H1 (cell line): ENCODE measurements at regions not wholly inside any gene's neighbourhood (a gene's known extent, or its start where the extent isn't known, plus 50 kb on each side); places are given as distances from the start of the nearest gene placed in this dataset.

Source experiments
- CTCF ChIA-PET: fragments of 300-600 bp; sonication (Branson Sonifier 250); formaldehyde crosslinking; loops from one replicate; lab custom pipeline; 2021; ENCODE audit not compliant: partially characterized antibody; lab: Charles Lee
- POLR2A ChIA-PET: fragments of 300-600 bp; sonication (Branson Sonifier 250); formaldehyde crosslinking; loops from one replicate; lab custom pipeline; 2021; ENCODE audit warnings: inconsistent platforms; ENCODE audit not compliant: partially characterized antibody; lab: Charles Lee
- DNase-seq, 2 experiments: peaks; one replicate each; pipeline versions ENCODE4 v3.0.0 to v3.0.0-alpha.2; 2010 to 2022; ENCODE audit warnings: low spot score in 2 of 2, low read depth in 1 of 2, mixed read lengths in 1 of 2
- FAIRE-seq: peaks from 2 replicates; lab custom pipeline; 2011; peaks lifted over from hg19 to GRCh38; lab: Jason Lieb, UNC
- H2AFZ ChIP-seq: 2 replicates; pipeline ENCODE4 v1.8.1; 2012; ENCODE audit warnings: low read length, inconsistent platforms
- H2AK5ac ChIP-seq: 2 replicates; pipeline ENCODE4 v1.6.1; 2013; ENCODE audit warnings: low read depth, low read length
- H2BK120ac ChIP-seq: replicated peaks from 2 replicates; pipeline ENCODE3; 2013; ENCODE audit warnings: low read depth, low read length, inconsistent platforms
- H2BK12ac ChIP-seq: 2 replicates; pipeline ENCODE4 v1.6.1; 2013; ENCODE audit warnings: low read depth, low read length
- H2BK15ac ChIP-seq: 2 replicates; pipeline ENCODE4 v1.6.1; 2013; ENCODE audit warnings: low read length
- H2BK20ac ChIP-seq: 2 replicates; pipeline ENCODE4 v1.6.1; 2013; ENCODE audit warnings: low read length
- H2BK5ac ChIP-seq: 2 replicates; pipeline ENCODE4 v1.6.1; 2013; ENCODE audit warnings: low read depth, low read length
- H3K14ac ChIP-seq: 2 replicates; pipeline ENCODE4 v1.6.1; 2013; ENCODE audit warnings: inconsistent platforms; ENCODE audit not compliant: insufficient read length
- H3K18ac ChIP-seq: 2 replicates; pipeline ENCODE4 v1.6.1; 2013; ENCODE audit warnings: low read length; ENCODE audit errors: extremely low read depth
- H3K23ac ChIP-seq: 2 replicates; pipeline ENCODE4 v1.6.1; 2013; ENCODE audit warnings: inconsistent platforms; ENCODE audit not compliant: insufficient read length
- H3K23me2 ChIP-seq: 2 replicates; pipeline ENCODE4 v1.6.1; 2013; ENCODE audit warnings: low read depth, low read length
- H3K27ac ChIP-seq: 2 replicates; pipeline ENCODE4 v1.6.1; 2011; ENCODE audit warnings: low read depth, low read length, inconsistent platforms
- H3K27me3 ChIP-seq, 4 experiments: replicated peaks in 1 of 4; 1 replicate in 1 of 4; 2 replicates in 3 of 4; pipeline versions ENCODE4 v1.6.1 to v1.8.1; 2011 to 2013; ENCODE audit warnings: low read length in 3 of 4, mild to moderate bottlenecking in 3 of 4, inconsistent platforms in 2 of 4, mixed read lengths in 2 of 4, moderate library complexity in 1 of 4; ENCODE audit not compliant: control insufficient read depth in 3 of 4, insufficient read depth in 3 of 4; ENCODE audit errors: extremely low read depth in 1 of 4
- H3K36me3 ChIP-seq, 4 experiments: 2 replicates each; pipeline versions ENCODE4 v1.6.1 to v1.8.1; 2011 to 2013; ENCODE audit warnings: mild to moderate bottlenecking in 4 of 4, low read length in 3 of 4, moderate library complexity in 2 of 4, control low read depth in 1 of 4, inconsistent platforms in 1 of 4; ENCODE audit not compliant: insufficient read depth in 4 of 4, control insufficient read depth in 2 of 4
- H3K4ac ChIP-seq: replicated peaks from 2 replicates; pipeline ENCODE3; 2013; ENCODE audit warnings: low read length, low read depth, mixed read lengths, inconsistent platforms; ENCODE audit not compliant: insufficient read length
- H3K4me1 ChIP-seq, 4 experiments: replicated peaks in 1 of 4; 1 replicate in 1 of 4; 2 replicates in 3 of 4; pipeline versions ENCODE4 v1.6.1 to v1.8.1; 2011 to 2013; ENCODE audit warnings: low read length in 3 of 4, inconsistent platforms in 2 of 4, mixed read lengths in 1 of 4; ENCODE audit not compliant: insufficient read depth in 4 of 4, control insufficient read depth in 3 of 4
- H3K4me2 ChIP-seq, 2 experiments: 2 replicates each; pipeline versions ENCODE4 v1.6.1 to v1.8.1; 2011 to 2013; ENCODE audit warnings: low read depth in 2 of 2, low read length in 2 of 2, control low read depth in 1 of 2, inconsistent platforms in 1 of 2, mild to moderate bottlenecking in 1 of 2; ENCODE audit not compliant: insufficient read depth in 1 of 2
- H3K4me3 ChIP-seq, 4 experiments: fragments of 200-600, 300-600 bp in 1 of 4; sonication (generic), shearing (Covaris generic), sonication (Bioruptor Twin) in 1 of 4; 2 replicates each; pipeline versions ENCODE4 v1.5.1 to v1.8.1; 2011 to 2016; ENCODE audit warnings: low read length in 4 of 4, low read depth in 3 of 4, control low read depth in 2 of 4, inconsistent platforms in 2 of 4, mild to moderate bottlenecking in 2 of 4, mixed read lengths in 1 of 4, moderate library complexity in 1 of 4; ENCODE audit not compliant: insufficient read depth in 2 of 4; ENCODE audit errors: extremely low read depth in 1 of 4
- H3K56ac ChIP-seq: replicated peaks from 2 replicates; pipeline ENCODE3; 2013; ENCODE audit warnings: low read depth, mild to moderate bottlenecking, mixed read lengths, low read length, inconsistent platforms; ENCODE audit not compliant: insufficient read length
- H3K79me1 ChIP-seq: 2 replicates; pipeline ENCODE4 v1.6.1; 2013; ENCODE audit warnings: low read depth, low read length, control low read depth
- H3K79me2 ChIP-seq, 2 experiments: 2 replicates each; pipeline versions ENCODE4 v1.6.1 to v1.8.1; 2012 to 2013; ENCODE audit warnings: low read length in 2 of 2, mild to moderate bottlenecking in 2 of 2, inconsistent platforms in 1 of 2; ENCODE audit not compliant: insufficient read depth in 2 of 2, control insufficient read depth in 1 of 2
- H3K9ac ChIP-seq, 4 experiments: replicated peaks in 1 of 4; 1 replicate in 1 of 4; 2 replicates in 3 of 4; pipeline versions ENCODE4 v1.6.1 to v1.8.1; 2011 to 2013; ENCODE audit warnings: low read depth in 3 of 4, low read length in 3 of 4, control low read depth in 2 of 4, mild to moderate bottlenecking in 2 of 4, moderate library complexity in 2 of 4, inconsistent platforms in 1 of 4; ENCODE audit errors: extremely low read depth in 1 of 4
- H3K9me3 ChIP-seq, 2 experiments: 2 replicates each; pipeline versions ENCODE4 v1.6.1 to v1.8.1; 2012 to 2013; ENCODE audit warnings: mild to moderate bottlenecking in 2 of 2, moderate library complexity in 2 of 2, control low read depth in 1 of 2, inconsistent platforms in 1 of 2, low read depth in 1 of 2, low read length in 1 of 2, mixed read lengths in 1 of 2; ENCODE audit not compliant: insufficient read depth in 2 of 2
- H4K20me1 ChIP-seq, 2 experiments: replicated peaks in 1 of 2; 2 replicates each; pipeline versions ENCODE3 to v1.8.1; 2011 to 2013; ENCODE audit warnings: inconsistent platforms in 2 of 2, low read length in 2 of 2, mild to moderate bottlenecking in 1 of 2; ENCODE audit not compliant: insufficient read depth in 2 of 2, control insufficient read depth in 1 of 2
- H4K5ac ChIP-seq: 2 replicates; pipeline ENCODE4 v1.6.1; 2013; ENCODE audit warnings: low read length, low read depth, mixed read lengths, inconsistent platforms; ENCODE audit not compliant: insufficient read length
- H4K8ac ChIP-seq: 2 replicates; pipeline ENCODE4 v1.8.0; 2013; ENCODE audit warnings: mild to moderate bottlenecking, moderate library complexity, low read length, inconsistent platforms; ENCODE audit not compliant: insufficient read depth; ENCODE audit errors: extremely low read depth
- H4K91ac ChIP-seq: replicated peaks from 2 replicates; pipeline ENCODE3; 2013; ENCODE audit warnings: low read length, mixed read lengths, inconsistent platforms; ENCODE audit not compliant: insufficient read length
- ATF2 ChIP-seq: IDR thresholded peaks from 2 replicates; pipeline ENCODE4 v1.6.1; 2012; ENCODE audit warnings: low read length, inconsistent platforms
- CREB1 ChIP-seq: IDR thresholded peaks from 2 replicates; pipeline ENCODE4 v1.6.1; 2012; ENCODE audit warnings: inconsistent platforms
- CTBP2 ChIP-seq: IDR thresholded peaks from 2 replicates; pipeline ENCODE4 v1.7.0; 2011; ENCODE audit warnings: borderline replicate concordance, mild to moderate bottlenecking, moderate library complexity, mixed read lengths, low read length; ENCODE audit not compliant: insufficient read depth, insufficient read length
- JUND ChIP-seq: IDR thresholded peaks from 2 replicates; pipeline ENCODE4 v1.6.1; 2011; ENCODE audit warnings: mild to moderate bottlenecking, improper control_type of control experiment, low read length
- RNF2 ChIP-seq: fragments of 200-900, 300-1000 bp; sonication (generic); IDR thresholded peaks from 2 replicates; pipeline ENCODE4 v1.7.1; 2016; ENCODE audit warnings: borderline replicate concordance, low read depth, mild to moderate bottlenecking, antibody characterized with exemption, low read length; ENCODE audit not compliant: poor library complexity, severe bottlenecking; ENCODE audit errors: missing control alignments
- SIN3A ChIP-seq, 2 experiments: IDR thresholded peaks in 1 of 2; conservative IDR thresholded peaks in 1 of 2; 2 replicates each; pipeline ENCODE4 v1.6.1; 2011 to 2012; ENCODE audit warnings: low read length in 2 of 2, improper control_type of control experiment in 1 of 2, low read depth in 1 of 2, mild to moderate bottlenecking in 1 of 2
- ZNF274 ChIP-seq: IDR thresholded peaks from 2 replicates; pipeline ENCODE4 v1.7.0; 2012; ENCODE audit warnings: low read length, borderline replicate concordance; ENCODE audit errors: extremely low read depth
- WGBS, 2 experiments: shearing (Covaris generic) in 1 of 2; methylation state at CpG; one replicate each; pipeline versions ENCODE4 v1.1.6 to v1.1.7; 2013 to 2015; ENCODE audit warnings: low lambda C conversion rate in 2 of 2, mixed read lengths in 2 of 2, inconsistent platforms in 1 of 2, low coverage in 1 of 2, missing lambda C conversion rate in 1 of 2; ENCODE audit not compliant: insufficient replicate concordance in 2 of 2, insufficient coverage in 1 of 2, insufficient read length in 1 of 2; ENCODE audit errors: extremely low coverage in 1 of 2, missing lambda C conversion rate in 1 of 2; 5-methylcytosine and 5-hydroxymethylcytosine counted together

DNA sequence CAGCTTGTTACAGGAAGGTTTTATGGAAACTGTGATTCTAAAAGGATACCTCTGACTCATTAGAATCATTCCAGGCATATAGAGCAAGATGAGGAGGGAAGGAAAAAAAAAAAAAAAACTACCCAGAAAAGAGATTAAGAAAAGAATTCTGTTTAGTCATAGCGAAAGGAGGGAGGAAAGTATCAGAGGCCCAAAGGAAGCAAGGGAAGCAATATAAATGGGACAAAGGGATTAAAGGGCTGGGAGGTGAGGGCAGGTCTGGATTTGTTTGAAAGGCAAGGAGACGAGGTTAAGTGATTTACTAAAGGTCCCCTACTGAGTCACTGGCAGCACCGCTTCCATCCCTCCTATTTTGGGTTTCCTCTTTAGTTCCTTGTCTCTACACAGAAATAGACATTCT is 88.6 kb upstream of the IL1RAPL1 start:
- no peaks in the 10 kb centered on the region for H3K36me3 ChIP-seq
- WGBS, 2 experiments, result 0% methylated on average over 3 of the region's 3 CpGs; no CpG with 5 or more reads in 1 of the 2 experiments
- POLR2A ChIA-PET, result no interaction called here
- no peak overlapping the region for H3K18ac ChIP-seq
- no peak overlapping the region for H4K91ac ChIP-seq
- H2BK15ac ChIP-seq, result no peak overlapping the region
- no peak overlapping the region for H3K14ac ChIP-seq
- H3K4ac ChIP-seq, result no peak overlapping the region
- no peak overlapping the region for H2BK5ac ChIP-seq
- CTCF ChIA-PET, result interaction anchor here (0.6 kb wide), 1 partner anchor 127 kb away, joined by 4 read pairs; no protein-coding TSS in a partner anchor
- H2BK120ac ChIP-seq, result no peak overlapping the region
- no peaks in the 10 kb centered on the region for H3K79me2 ChIP-seq
- no peak overlapping the region for H3K4me3 ChIP-seq
- H2AFZ ChIP-seq, result no peak overlapping the region
- no peaks in the 10 kb centered on the region for H3K79me1 ChIP-seq
- no peak overlapping the region for H4K5ac ChIP-seq
- H3K9me3 ChIP-seq, result no peaks in the 10 kb centered on the region
- no peaks in the 10 kb centered on the region for H3K27me3 ChIP-seq
- peak; percentile 63 for FAIRE-seq
- H4K8ac ChIP-seq, result no peak overlapping the region
- no peaks in the 10 kb centered on the region for H3K23me2 ChIP-seq
- peaks cover 0 to 10% (median 0%) of the 10 kb centered on the region in 4 experiments; a peak in 1 of 7 replicates for H3K4me1 ChIP-seq
- DNase-seq, result no peak
- H3K56ac ChIP-seq, result no peak overlapping the region
- no peak overlapping the region for H3K9ac ChIP-seq
- no peak overlapping the region for H3K4me2 ChIP-seq
- H2BK20ac ChIP-seq, result no peak overlapping the region
- H4K20me1 ChIP-seq, result no peaks in the 10 kb centered on the region
- H3K23ac ChIP-seq, result no peak overlapping the region
- no peak overlapping the region for H3K27ac ChIP-seq
- H2BK12ac ChIP-seq, result no peak overlapping the region
- no peak for TF ChIP-seq JUND
- no peak for TF ChIP-seq SIN3A (conservative IDR thresholded peaks at IDR 0.05 in 1 of 2, IDR thresholded peaks at IDR 0.05 in 1 of 2; ENCODE audit: low read depth in 1 of 2, low read length in 2 of 2)
- no peak for TF ChIP-seq ZNF274
- TF ChIP-seq CREB1, result no peak
- no peak for TF ChIP-seq RNF2
- TF ChIP-seq CTBP2, result no peak
- TF ChIP-seq ATF2, result no peak
- H2AK5ac ChIP-seq, result no peak overlapping the region
